ENCODE measurements at regions not wholly inside any gene's neighbourhood (a gene's known extent, or its start where the extent isn't known, plus 50 kb on each side); places are given as distances from the start of the nearest gene placed in this dataset.

DNA sequence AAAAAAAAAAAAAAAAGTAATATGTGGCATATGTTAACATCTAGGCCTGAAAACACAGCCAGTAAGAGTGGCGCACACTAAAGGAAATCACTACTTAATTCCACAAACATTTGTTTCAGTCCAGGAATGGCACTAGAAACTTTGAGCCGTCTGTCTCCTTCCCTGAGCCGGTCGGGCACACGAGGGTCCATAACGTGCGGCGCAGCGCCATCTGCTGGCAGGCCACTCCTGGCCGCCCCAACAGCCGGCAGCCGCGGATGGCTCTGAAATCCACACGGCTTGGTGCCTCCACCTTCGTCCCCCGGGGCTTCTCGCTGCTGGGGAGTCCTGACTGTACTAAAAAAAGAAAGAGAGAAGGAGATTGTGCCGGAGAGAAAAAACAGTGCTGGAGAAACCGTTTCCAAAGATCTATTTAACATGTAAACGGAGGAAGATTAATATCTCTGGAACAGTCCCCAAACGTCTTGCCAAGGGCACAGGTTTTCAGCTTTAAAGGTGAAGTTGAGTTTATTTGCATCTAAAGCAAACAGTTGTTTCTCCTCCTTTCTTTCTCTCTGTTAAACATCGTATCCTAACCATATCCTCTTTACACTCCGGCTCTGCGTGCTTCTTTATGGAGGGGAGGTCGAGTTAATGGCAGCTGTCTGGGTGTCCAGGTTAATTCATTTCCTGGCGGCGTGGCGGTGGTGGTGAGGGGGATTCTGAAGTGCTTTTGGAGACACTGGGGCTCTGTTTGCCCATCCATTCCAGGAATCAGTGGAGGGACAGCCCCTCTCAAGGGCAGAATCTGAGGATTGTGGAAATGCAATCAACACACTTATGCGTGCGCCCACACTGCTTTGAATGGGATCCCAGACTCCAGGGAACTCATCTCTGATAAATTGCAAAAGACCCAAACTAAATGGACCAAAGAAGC lies 611.3 kb upstream of the SALL1 start:
- peak; percentile 16 for DNase-seq

DNA sequence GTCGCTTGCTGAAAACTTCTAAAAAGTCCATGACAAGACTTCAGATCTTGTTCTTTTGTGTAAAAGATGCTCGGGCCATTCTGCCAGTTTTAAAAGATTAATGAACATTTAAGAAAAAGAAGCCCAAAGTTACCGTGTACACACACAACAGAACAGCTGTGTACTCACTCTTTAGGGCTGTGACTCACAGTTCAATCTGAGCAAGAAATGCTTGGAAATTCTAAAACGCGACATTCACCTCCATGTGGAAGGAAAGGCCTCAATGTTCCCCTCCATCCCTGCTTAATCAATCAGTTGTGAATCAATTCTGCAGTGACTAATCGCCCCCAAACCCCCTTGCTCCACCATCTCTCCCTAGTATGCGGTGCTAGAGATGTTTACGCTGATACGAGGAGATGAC lies 609.9 kb upstream of the SALL1 start:
- DNase-seq: no peak

DNA sequence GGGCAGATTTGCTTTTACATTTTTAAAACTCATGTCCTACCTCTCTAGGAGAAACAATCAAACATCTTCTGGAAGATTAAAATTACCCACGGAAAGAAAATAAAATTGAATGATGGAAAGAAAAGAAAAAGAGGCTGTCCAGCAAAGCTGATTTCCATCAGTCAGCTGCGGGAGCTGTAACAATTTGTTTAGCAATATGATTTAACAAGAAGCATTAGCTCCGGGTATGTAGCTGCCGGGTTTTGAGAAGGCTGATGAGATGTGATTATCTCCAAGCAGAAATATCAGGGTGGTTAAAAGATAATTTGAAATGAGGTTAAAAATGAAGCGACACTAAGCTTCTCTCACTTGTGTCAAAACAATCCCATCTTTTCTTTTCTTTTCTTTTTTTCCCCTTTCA lies 608.9 kb upstream of the SALL1 start:
- DNase-seq: no peak

DNA sequence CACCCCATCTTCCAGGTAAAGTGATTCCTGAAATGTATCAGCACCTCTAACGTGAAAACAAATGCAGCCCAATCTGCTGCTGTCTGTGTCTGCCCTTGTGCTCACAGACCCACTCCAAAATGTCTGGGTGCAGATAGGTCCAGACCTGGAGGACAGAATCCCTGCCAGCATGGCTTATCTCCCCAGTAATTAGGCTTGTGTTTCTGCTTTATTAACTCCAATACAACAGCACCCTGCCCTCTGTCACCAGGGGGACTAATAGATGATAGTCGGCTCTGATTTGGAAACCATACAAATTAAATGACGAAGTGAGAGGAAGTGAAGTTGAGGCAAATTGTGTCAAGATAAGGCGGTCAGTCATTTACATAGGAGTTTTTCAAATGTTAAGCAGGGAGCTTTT lies 608.3 kb upstream of the SALL1 start:
- no peak for DNase-seq

DNA sequence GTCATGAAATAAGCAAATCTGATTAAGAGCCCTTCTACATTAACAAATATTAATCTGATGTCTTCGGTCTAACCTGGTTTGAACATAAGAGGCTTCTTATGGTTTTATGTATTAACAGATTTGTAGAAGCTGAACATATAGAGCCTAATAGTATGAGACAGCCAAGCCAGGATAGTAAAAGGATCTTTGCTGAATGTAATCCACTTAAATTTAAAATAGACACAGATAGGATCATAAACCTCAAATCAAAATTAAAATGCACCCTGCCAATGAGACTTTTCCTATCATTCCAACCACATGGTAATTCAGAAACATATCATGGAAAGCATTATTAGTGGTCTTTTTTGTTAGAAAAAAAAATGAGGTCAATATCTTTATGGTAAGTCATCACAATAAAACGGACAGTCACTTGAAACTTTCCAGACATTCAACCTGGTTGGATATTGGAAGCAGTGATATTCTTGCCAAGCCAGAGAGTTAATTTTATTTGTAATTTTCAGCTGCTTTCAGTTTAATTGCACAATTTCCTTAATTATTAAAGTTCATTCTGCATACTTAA lies 606.9 kb upstream of the SALL1 start:
- no peak for DNase-seq

DNA sequence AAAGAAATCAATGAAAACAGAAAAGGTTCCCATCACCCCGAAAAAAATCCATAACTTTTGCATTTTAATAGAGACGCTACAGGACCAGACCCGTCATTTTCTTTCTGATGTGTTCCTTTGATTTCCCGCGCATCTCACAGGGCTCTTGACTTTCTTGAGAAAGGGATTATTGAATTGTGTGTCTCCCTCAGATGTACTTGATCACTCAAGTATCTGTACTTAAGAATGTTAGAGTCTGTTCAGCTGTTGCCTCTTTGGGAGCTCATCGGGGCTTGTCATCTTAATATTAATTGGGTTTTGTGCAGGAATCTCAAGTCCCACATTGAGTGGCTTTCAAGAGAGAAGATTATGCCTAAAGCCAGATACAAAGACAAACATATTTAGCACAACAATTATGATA lies 606.4 kb upstream of the SALL1 start:
- no peak for DNase-seq

DNA sequence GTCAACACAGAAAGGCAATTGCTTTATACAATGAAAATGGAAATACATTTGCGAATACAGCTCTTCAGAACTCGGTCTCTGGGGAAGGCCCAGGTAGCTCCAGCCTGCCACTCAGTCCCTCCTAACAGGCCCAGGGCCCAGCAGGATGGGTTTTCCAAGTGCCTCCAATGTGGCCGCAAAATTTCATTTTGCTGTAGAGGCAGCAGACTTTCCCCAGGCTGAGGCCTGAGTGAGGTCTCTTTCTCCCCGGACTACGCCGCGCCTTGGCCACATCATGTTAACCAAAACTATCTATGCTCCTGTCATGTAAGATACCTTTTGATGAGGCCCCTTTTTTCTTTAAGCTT lies 606.0 kb upstream of the SALL1 start:
- no peak for DNase-seq

DNA sequence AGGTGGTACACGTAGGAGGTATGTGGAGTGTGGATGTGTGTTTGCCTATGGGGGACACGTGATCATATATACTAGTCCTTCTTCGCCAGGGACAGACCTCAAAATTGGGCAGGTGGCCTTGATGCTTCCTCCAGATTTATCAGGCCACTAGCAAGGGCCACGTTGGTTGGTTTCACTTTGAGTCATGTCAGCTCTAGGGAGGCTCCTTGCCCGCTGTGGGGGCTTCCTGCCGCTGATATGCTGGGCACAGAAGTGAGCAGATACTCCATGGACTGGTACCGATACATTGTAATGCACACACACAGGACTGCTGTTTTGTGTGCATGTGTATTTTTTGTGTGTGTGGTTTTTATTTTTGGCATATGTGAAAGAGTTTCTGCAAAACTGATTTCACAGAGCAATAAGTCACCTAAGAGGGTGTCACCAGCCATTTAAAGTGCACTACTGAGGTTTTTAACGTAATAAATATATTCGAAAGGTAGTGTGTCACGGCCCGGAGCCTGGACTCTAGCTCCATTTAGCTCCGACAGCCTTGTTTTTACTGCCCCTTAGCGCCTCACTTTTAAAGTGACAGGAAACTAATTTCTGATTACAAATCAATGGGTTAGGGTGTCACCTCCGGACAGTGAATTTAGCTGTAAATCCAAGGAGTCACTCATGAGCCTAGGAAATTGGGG lies 605.5 kb upstream of the SALL1 start:
- no peak for DNase-seq

DNA sequence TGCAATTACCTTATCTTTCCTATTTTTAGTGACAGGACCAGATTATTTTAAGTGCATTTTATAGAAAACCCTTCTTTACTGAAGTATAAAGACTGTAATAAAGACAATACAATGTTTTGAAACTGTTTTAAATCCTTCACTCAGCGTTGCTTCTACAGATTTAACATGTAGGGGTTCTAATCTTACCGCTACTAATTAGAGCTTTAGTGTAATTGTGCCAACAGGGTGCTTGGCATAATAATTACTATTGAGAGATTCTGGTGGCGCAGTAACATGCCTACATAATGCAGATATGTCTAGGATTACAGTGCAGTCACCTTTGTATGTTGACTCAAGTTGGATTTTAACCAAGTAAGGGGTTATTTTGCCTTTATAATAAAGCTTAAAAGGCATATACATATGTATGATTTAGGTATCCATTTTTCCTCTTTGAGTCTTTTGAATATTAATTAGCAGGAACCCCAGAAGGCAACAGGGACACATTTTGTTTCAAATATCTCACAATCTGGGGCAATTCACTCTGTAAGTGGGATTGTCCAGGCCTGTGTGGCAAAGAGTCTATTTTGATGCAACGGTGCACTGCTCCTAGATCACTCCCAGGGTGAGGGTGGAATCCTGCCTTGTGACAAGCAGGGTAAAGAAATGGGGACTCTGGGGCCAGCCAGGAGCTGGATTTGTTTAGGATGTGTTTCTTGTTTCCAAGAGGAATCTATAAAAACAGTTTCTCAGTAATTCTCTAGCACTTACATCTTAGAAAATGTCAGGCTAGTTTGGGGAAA lies 604.7 kb upstream of the SALL1 start:
- DNase-seq: no peak

DNA sequence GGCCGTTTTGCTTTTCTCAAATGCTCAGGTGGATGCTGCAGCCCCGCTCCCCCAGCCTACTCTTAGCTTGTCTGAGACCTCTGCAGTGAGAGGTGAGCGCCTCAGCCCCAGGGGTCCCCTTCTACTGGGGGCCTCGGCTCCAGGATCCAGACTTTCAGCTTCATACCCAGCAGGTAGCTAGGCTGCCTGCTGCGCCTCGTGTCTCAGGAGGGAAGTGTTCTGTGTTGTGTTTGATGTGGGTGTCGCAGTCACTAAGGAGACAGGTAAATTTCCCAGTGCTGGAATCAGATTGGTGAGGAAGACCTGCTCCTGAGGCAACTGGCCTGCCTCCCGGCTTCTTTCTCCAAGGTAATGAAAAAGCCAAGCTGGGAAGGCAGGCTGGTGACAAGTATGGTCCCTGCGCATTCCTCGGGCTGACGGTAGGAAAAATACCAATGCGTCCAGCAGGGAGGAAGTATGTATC lies 604.0 kb upstream of the SALL1 start:
- DNase-seq: no peak

DNA sequence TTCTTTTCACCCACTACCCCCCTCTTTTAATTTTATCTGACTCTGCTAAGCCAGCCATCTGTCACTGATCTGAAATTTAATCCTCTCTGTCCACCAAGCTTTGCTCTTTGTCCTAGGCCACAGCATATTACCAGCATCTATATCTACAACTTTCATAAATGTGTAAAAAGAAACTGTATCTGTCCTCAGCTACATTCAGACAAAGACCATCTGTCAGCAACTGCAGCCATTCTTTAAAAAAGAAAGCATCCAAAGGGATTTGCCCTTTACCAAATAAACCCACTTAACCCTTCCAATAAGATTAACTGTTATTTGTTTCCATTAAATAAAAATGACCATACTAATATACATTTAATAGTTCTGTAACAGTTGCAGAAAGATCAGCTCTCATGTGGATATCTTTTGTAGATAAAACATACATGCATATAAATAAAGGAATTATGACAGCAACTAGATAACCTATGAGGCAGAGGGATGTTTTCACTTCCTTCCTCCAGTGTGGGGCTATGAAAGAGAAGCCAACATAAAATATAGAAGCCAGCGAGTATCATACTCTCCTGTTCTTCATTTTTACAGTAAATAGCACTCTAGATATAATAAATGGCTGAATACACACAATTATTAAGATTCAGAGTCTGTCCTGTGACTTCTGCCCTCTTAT lies 602.5 kb upstream of the SALL1 start:
- no peak for DNase-seq

DNA sequence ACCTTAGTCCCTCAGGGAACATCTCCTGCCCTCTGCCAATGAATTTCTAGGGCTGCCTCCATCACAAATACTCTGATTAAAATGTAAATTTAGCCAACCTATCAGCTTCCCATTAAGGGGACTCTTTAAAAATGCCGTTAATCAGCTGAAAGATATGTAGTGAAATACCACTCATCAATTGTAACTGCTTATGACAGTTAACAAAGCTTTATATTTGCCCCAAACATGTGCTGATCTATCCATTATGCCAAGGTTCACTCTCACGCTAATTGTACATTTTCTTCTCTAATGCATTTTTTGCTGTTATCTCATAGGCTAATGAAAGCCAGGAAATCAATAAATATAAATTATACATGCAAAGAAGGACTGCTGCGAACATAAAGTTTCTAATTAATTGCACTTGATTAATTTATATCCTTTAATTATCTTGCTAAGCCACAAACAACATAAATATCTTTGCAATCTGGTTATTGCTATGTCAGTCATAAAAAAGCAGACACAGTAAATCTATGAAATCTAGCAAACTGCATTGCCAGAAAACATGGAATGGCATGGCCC lies 601.4 kb upstream of the SALL1 start:
- no peak for DNase-seq

DNA sequence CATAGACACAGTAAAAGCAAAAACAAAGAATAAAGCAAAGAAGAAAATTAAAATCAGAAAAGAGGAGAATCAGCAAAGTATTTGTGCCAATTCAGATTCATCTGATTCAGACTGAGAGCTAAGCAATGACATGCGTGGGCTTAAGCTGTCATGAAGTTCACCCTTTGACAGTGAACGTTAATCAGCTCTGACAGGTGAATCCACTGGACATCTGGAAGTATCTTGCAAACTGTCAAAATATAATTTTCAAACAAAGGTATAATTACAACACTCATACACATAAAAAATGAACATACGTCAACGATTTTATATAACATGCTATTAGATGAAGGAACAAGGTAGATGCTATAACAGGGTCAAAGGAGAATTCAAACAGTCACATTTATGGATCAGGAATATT lies 596.3 kb upstream of the SALL1 start:
- DNase-seq: no peak

DNA sequence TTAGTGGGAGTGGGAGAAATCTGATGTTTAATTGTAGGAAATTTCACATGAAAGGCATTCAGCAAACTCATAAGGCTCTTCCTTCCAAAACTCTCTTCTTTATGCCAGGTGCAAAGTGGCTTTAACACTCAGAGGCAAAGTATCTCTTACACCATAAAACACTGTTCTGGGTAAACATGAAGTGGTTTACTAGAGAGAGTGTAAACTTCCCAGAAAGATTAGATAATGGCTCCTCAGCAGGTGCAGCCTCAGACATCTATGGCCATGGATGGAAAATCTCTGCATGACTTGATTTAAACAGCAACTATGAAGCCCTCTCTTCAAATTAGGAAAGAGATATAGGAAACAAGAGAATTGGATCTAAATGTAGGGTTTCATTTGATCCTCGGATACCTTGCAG lies 583.1 kb upstream of the SALL1 start:
- no peak for DNase-seq

DNA sequence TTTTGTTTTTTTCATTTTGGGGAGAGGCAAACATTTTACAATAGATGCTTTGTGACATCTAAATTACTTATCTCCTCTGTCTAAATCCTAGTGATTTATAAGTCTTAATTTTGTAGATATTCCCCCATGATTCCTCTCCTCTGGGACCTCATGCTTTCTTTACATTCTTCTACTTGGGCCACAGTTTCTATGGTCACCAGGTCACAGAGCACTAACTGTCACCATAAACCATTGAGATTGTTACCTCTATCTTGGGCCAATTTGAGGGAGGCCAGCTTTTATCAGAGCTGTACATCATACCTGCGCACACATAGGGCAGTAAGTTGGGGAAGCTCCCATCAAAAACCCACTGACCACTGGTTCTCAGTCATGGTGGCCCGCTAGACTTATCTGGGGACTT lies 582.1 kb upstream of the SALL1 start:
- no peak for DNase-seq

DNA sequence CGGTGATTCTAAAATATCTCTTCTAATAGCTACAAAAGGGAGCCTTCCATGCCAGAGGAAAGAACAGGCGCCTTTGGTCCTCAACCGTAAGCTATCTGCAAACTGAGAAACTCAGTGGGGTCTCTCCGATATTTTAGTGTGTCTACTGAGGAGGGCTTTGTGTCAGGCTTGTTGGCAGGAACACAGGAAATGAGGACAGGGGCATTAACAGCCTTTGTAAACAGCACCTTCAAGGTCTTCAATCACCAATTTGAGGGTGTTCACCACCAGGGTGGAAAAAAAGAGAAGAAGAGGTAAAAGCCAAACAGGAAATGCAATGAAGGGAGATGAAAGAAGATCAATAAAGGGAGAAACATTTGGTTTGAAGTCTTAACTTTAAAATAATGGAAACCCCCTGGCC lies 580.1 kb upstream of the SALL1 start:
- no peak for DNase-seq

DNA sequence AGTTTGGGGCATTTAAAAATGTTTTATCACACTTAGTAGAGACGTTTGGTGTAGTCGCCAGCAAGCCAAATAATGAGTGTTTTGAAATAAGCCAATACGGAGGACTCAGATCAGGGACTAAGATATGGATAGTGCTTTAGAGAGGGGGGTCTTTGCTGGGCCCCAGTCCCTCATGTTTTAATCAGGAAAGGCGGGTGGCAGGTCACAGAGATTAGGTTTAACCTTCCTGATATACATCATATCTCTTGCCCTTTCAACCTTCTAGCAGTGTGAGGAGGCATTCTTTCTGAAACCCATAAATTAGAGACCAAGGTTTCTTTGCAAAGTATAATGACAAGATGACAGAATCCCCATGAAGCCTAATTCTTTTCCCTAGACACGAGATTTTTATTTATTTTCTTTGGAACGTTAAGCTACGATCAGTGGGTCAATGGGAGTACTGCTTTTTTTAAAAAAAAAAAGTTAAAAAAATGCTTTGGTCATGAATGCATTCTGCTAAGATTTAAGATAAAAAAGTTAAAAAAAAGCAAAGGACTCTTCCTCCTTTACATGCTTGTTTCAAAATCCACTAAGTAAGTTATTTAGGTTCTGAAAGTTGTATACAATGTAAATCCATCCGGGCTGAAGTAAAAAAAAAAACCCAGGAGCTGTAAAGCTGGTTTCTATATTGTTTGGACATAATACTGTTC lies 572.1 kb upstream of the SALL1 start:
- DNase-seq: no peak

DNA sequence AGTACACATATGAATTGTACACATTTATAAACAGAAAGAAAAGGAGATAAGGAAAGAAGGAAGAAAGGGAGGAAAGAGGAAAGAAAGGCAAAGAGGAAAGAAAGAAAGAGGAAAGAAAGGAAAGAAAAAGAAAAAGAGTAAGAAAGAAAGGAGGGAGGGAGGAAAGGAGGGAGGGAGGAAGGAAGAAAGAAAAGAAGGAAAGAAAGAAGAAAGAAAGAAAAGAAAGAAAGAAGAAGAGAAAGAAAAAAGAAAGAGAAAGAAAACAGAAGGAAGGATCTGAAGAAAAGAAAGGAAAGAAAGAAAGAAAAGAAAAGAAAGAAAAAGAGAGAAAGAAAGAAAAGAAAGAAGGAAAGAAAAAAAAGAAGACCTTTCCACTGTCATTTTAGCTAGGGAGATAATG lies 571.4 kb upstream of the SALL1 start:
- no peak for DNase-seq

DNA sequence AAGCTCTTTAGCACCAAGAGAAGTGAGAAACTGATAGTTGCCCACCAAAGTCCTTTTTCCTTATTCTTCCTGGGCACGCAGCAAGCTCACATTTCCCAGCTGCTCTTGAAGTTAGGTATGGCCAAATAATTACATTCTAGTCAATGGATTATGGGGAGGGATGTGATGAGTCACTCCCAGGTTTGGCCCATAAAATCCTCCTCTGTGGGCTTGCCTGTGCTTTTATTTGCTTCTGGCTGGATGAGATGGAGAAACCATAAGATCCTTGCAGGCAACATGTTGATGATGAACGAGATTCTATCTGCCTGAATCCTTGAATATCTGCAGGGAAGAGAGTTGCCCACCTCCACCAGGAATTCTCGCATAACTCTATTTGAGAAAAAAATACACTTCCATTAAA lies 568.3 kb upstream of the SALL1 start:
- DNase-seq: no peak

DNA sequence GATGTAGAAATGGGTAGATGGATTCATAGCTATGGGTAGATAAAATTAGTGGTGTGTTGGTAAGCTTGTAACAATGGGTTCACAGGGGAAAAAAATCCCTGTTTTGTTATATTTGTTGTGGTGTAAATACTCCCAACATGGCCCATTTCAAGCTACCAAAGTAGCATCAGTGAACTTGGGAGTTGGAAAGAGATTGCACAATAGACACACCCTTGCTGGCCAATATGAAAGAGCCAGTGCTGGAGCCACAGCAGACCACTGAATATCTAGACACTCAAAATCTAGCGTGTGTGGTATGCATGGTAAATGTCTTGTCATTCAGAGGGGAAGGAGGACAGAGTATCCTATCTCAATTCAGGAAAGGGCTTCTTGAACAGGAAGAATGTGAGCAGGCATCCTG lies 565.1 kb upstream of the SALL1 start:
- no peak for DNase-seq

DNA sequence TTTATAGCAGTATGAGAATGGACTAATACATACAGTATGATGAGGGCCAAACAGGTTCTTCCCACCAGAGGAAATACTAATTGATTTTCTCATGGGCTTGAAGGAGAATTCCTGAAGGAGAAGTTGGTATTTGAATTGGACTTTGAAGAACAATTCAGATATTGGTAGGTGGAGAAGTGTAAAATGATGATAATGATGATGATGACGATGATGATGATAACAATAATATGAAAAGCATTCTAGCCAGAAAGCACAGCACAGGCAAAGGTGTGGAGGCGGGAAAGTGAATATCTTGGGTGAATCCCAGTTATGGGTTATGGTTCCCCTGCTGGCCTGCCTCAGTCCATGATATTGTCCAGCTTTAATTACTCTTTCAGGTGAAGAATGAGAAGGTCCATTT lies 562.4 kb upstream of the SALL1 start:
- no peak for DNase-seq

All from activated CD8-positive, alpha-beta memory T cell treated with anti-CD3 and anti-CD28 coated beads, Interleukin-2, amount 50 U/mL, for 4 hours (primary cell).